ENCODE measurements at regions not wholly inside any gene's neighbourhood (a gene's known extent, or its start where the extent isn't known, plus 50 kb on each side); places are given as distances from the start of the nearest gene placed in this dataset.

DNA sequence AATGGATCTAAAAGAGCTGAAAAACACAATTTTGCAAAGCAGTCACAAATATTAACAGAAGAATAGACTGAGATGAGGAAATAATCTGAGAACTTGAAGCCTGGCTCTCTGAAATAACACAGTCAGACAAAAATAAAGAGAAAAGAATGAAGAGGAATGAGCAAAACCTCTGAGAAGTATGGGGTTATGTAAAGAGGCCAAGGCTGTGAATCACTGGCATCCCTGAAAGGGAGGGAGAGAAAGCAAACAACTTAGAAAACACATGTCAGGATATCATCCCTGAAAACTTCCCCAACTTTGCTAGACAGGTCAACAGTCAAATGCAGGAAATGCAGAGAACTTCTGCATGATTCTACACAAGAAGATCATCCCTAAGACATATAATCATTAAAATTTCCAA is 73.5 kb upstream of the LHCGR start:
- in situ Hi-C loops (cut with HindIII; ENCODE audit: low pct_unique_long_range_greater_than_20kb, low sequenced_read_pairs): no loop called here
- intact Hi-C loops (cut with micrococcal nuclease; ENCODE audit: unreplicated experiment): no loop called here
- no peaks in the 10 kb centered on the region for H3K9me3 ChIP-seq (ENCODE audit: control insufficient read depth, insufficient read depth, low read depth, low read length)
- H3K27ac ChIP-seq (ENCODE audit: low read length): no peak overlapping the region
- H3K36me3 ChIP-seq (ENCODE audit: control insufficient read depth, insufficient read depth, low read length): no peaks in the 10 kb centered on the region
- no peaks in the 10 kb centered on the region for H3K4me1 ChIP-seq (ENCODE audit: control insufficient read depth, insufficient read depth, low read length)
- ChIA-PET POLR2A (no interaction called here), CTCF (no interaction called here)
- no TSS peak for BruUV-seq (replicated peaks)
- H3K27me3 ChIP-seq (ENCODE audit: control insufficient read depth, insufficient read depth, low read length): no peaks in the 10 kb centered on the region
- no peak for DNase-seq (ENCODE audit: low read depth, low spot score)
- H3K4me3 ChIP-seq (ENCODE audit: low read depth in 2 of 2, low read length in 2 of 2): no peak overlapping the region
- ATAC-seq: no peak
- TF ChIP-seq, protein P1, sequence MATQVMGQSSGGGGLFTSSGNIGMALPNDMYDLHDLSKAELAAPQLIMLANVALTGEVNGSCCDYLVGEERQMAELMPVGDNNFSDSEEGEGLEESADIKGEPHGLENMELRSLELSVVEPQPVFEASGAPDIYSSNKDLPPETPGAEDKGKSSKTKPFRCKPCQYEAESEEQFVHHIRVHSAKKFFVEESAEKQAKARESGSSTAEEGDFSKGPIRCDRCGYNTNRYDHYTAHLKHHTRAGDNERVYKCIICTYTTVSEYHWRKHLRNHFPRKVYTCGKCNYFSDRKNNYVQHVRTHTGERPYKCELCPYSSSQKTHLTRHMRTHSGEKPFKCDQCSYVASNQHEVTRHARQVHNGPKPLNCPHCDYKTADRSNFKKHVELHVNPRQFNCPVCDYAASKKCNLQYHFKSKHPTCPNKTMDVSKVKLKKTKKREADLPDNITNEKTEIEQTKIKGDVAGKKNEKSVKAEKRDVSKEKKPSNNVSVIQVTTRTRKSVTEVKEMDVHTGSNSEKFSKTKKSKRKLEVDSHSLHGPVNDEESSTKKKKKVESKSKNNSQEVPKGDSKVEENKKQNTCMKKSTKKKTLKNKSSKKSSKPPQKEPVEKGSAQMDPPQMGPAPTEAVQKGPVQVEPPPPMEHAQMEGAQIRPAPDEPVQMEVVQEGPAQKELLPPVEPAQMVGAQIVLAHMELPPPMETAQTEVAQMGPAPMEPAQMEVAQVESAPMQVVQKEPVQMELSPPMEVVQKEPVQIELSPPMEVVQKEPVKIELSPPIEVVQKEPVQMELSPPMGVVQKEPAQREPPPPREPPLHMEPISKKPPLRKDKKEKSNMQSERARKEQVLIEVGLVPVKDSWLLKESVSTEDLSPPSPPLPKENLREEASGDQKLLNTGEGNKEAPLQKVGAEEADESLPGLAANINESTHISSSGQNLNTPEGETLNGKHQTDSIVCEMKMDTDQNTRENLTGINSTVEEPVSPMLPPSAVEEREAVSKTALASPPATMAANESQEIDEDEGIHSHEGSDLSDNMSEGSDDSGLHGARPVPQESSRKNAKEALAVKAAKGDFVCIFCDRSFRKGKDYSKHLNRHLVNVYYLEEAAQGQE (IDR thresholded peaks at IDR 0.05; ENCODE audit: insufficient read depth in 1 of 2, low read depth in 2 of 2, low read length in 1 of 2): no peak

DNA sequence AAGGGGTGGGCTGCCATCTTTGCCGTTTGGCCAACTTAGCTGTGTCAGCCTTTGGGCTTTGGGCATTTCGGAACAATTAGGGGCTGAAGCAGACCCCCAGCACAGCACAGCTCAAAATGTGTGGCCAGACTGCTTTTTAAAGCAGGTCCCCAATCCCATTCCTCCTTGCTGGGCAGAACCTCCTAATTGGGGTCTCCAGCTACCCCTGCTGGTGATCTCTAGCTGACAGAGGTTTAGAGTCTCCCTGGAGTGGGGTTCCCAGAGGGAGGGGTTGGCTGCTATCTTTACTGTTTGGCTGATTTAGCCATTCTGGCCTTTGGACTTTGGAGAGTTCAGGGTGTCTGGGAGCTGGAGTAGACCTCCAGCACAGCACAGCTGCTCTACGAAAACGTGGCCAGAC is 71.5 kb upstream of the LHCGR start:
- in situ Hi-C loops (cut with HindIII; ENCODE audit: low pct_unique_long_range_greater_than_20kb, low sequenced_read_pairs): no loop called here

More for the DNA sequence above, 71.5 kb upstream of the LHCGR start:
- Histone ChIP-seq H3K9me3 (ENCODE audit: control insufficient read depth, insufficient read depth, low read depth, low read length) (no peaks in the 10 kb centered on the region), H3K36me3 (ENCODE audit: control insufficient read depth, insufficient read depth, low read length) (no peaks in the 10 kb centered on the region), H3K4me3 (ENCODE audit: low read depth in 2 of 2, low read length in 2 of 2) (no peak overlapping the region), H3K4me1 (ENCODE audit: control insufficient read depth, insufficient read depth, low read length) (no peaks in the 10 kb centered on the region), H3K27me3 (ENCODE audit: control insufficient read depth, insufficient read depth, low read length) (no peaks in the 10 kb centered on the region), H3K27ac (ENCODE audit: low read length) (no peak overlapping the region)
- POLR2A ChIA-PET: no interaction called here
- CTCF ChIA-PET: no interaction called here
- TF ChIP-seq POLR2AphosphoS5 (IDR thresholded peaks at IDR 0.05; ENCODE audit: low read depth, low read length) (no peak), TCF7L2 (IDR thresholded peaks at IDR 0.05; ENCODE audit: low read depth, low read length) (no peak), SIN3A (IDR thresholded peaks at IDR 0.05; ENCODE audit: borderline replicate concordance, insufficient read depth, low read depth, low read length) (no peak)
- TF ChIP-seq, protein P2, sequence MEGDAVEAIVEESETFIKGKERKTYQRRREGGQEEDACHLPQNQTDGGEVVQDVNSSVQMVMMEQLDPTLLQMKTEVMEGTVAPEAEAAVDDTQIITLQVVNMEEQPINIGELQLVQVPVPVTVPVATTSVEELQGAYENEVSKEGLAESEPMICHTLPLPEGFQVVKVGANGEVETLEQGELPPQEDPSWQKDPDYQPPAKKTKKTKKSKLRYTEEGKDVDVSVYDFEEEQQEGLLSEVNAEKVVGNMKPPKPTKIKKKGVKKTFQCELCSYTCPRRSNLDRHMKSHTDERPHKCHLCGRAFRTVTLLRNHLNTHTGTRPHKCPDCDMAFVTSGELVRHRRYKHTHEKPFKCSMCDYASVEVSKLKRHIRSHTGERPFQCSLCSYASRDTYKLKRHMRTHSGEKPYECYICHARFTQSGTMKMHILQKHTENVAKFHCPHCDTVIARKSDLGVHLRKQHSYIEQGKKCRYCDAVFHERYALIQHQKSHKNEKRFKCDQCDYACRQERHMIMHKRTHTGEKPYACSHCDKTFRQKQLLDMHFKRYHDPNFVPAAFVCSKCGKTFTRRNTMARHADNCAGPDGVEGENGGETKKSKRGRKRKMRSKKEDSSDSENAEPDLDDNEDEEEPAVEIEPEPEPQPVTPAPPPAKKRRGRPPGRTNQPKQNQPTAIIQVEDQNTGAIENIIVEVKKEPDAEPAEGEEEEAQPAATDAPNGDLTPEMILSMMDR (IDR thresholded peaks at IDR 0.05): no peak
- TF ChIP-seq, protein P1 (IDR thresholded peaks at IDR 0.05; ENCODE audit: insufficient read depth in 1 of 2, low read depth in 2 of 2, low read length in 1 of 2): no peak
- no TSS peak for BruUV-seq (replicated peaks)
- ATAC-seq (no peak), DNase-seq (ENCODE audit: low read depth, low spot score) (no peak)
- intact Hi-C loops (cut with micrococcal nuclease; ENCODE audit: unreplicated experiment): no loop called here
